RWPE1 (cell line): ENCODE measurements at regions not wholly inside any gene's neighbourhood (a gene's known extent, or its start where the extent isn't known, plus 50 kb on each side); places are given as distances from the start of the nearest gene placed in this dataset.

Experiments used
- CTCF ChIA-PET: fragments of 350-600 bp; sonication (Branson Sonifier 250); formaldehyde crosslinking; extraction: SDS; loops from one replicate; lab custom pipeline; 2021; lab: Yijun Ruan, JAX
- POLR2A ChIA-PET: fragments of 400-600 bp; formaldehyde crosslinking; extraction: SDS; loops from one replicate; lab custom pipeline; 2020; ENCODE audit warnings: antibody characterized with exemption; ENCODE audit not compliant: low non-redundant PET; lab: Yijun Ruan, JAX
- DNase-seq: peaks from one replicate; pipeline ENCODE4 v3.0.0; 2012; ENCODE audit warnings: low spot score
- H3K27ac ChIP-seq: fragments of 450-650 bp; 2 replicates; pipeline ENCODE4 v1.5.1; 2017
- CTCF ChIP-seq: fragments of 450-650 bp; conservative IDR thresholded peaks from 2 replicates; pipeline ENCODE4 v1.5.1; 2017; ENCODE audit warnings: low read depth, mild to moderate bottlenecking

GRCh38 chr16:74111456-74111982 lies 185.1 kb upstream of the PSMD7 start:
- CTCF ChIA-PET = no interaction called here
- POLR2A ChIA-PET = no interaction called here
- no peak for DNase-seq
- H3K27ac ChIP-seq = no peak overlapping the region
- TF ChIP-seq CTCF = no peak

- POLR2A ChIA-PET = no interaction called here
- peak; percentile 46 for DNase-seq
- 0 out of 2 replicates have a peak, but pooled peaks have one; percentile 10 for TF ChIP-seq CTCF
- CTCF ChIA-PET = interaction anchor here (0.6 to 1.1 kb wide), 6 partner anchors 8 to 886 kb away, joined by 3 to 7 read pairs (median 4); no protein-coding TSS in a partner anchor
- no peak overlapping the region for H3K27ac ChIP-seq
Observed at GRCh38 chr16:74107795-74108610, 188.6 kb upstream of the PSMD7 start.

GRCh38 chr16:74104022-74104421 lies 192.6 kb upstream of the PSMD7 start:
- H3K27ac ChIP-seq = no peak overlapping the region
- CTCF ChIA-PET = no interaction called here
- no peak for TF ChIP-seq CTCF
- no peak for DNase-seq
- POLR2A ChIA-PET = no interaction called here

GRCh38 chr16:74101379-74102137 lies 195.1 kb upstream of the PSMD7 start:
- no peak for TF ChIP-seq CTCF
- CTCF ChIA-PET = no interaction called here
- POLR2A ChIA-PET = no interaction called here
- DNase-seq = no peak
- no peak overlapping the region for H3K27ac ChIP-seq

GRCh38 chr16:74100395-74101326 lies 196.0 kb upstream of the PSMD7 start:
- no peak for TF ChIP-seq CTCF
- no peak overlapping the region for H3K27ac ChIP-seq
- CTCF ChIA-PET = no interaction called here
- POLR2A ChIA-PET = no interaction called here
- DNase-seq = no peak
